ENCODE measurements at regions not wholly inside any gene's neighbourhood (a gene's known extent, or its start where the extent isn't known, plus 50 kb on each side); places are given as distances from the start of the nearest gene placed in this dataset.

- Histone ChIP-seq H3K4me1 (no peaks in the 10 kb centered on the region), H3K27me3 (no peaks in the 10 kb centered on the region), H3K9me3 (no peaks in the 10 kb centered on the region), H3K27ac (no peak overlapping the region), H3K36me3 (no peaks in the 10 kb centered on the region), H3K4me3 (no peak overlapping the region)
- intact Hi-C loops (cut with DNase I; ENCODE audit: low total_unique reads) = no loop called here
- DNase-seq (ENCODE audit: low spot score in 2 of 2) = no peak
- no peak for TF ChIP-seq POLR2AphosphoS5 (IDR thresholded peaks at IDR 0.05)
- TF ChIP-seq CTCF (IDR thresholded peaks at IDR 0.05) = no peak
- TF ChIP-seq POLR2A (IDR thresholded peaks at IDR 0.05) = no peak
Observed at GRCh38 chr16:48086422-48086821, 69.4 kb downstream of the ABCC12 start.

- intact Hi-C loops (cut with DNase I; ENCODE audit: low total_unique reads) = no loop called here
- H3K36me3 ChIP-seq = no peaks in the 10 kb centered on the region
- TF ChIP-seq POLR2A (IDR thresholded peaks at IDR 0.05) (no peak), POLR2AphosphoS5 (IDR thresholded peaks at IDR 0.05) (no peak), CTCF (IDR thresholded peaks at IDR 0.05) (no peak)
- H3K4me1 ChIP-seq = no peaks in the 10 kb centered on the region
- H3K9me3 ChIP-seq = no peaks in the 10 kb centered on the region
- H3K27me3 ChIP-seq = no peaks in the 10 kb centered on the region
- H3K27ac ChIP-seq = no peak overlapping the region
- DNase-seq (ENCODE audit: low spot score in 2 of 2) = no peak
- no peak overlapping the region for H3K4me3 ChIP-seq
Observed at GRCh38 chr16:48085729-48086128, 70.1 kb downstream of the ABCC12 start.

- intact Hi-C loops (cut with DNase I; ENCODE audit: low total_unique reads) = no loop called here
- Histone ChIP-seq H3K27me3 (no peaks in the 10 kb centered on the region), H3K4me3 (no peak overlapping the region), H3K4me1 (no peaks in the 10 kb centered on the region), H3K9me3 (no peaks in the 10 kb centered on the region), H3K36me3 (no peaks in the 10 kb centered on the region), H3K27ac (no peak overlapping the region)
- no peak for DNase-seq (ENCODE audit: low spot score in 2 of 2)
- TF ChIP-seq POLR2A (IDR thresholded peaks at IDR 0.05) (no peak), POLR2AphosphoS5 (IDR thresholded peaks at IDR 0.05) (no peak), CTCF (IDR thresholded peaks at IDR 0.05) (no peak)
Observed at GRCh38 chr16:48084826-48085225, 71.0 kb downstream of the ABCC12 start.

GRCh38 chr16:48082516-48082915, 73.3 kb downstream of the ABCC12 start:
- TF ChIP-seq CTCF (IDR thresholded peaks at IDR 0.05) = no peak
- no peak for TF ChIP-seq POLR2A (IDR thresholded peaks at IDR 0.05)
- no peak for TF ChIP-seq POLR2AphosphoS5 (IDR thresholded peaks at IDR 0.05)
- no peaks in the 10 kb centered on the region for H3K36me3 ChIP-seq
- H3K27me3 ChIP-seq = no peaks in the 10 kb centered on the region
- H3K4me1 ChIP-seq = no peaks in the 10 kb centered on the region
- H3K9me3 ChIP-seq = no peaks in the 10 kb centered on the region
- no peak for DNase-seq (ENCODE audit: low spot score in 2 of 2)
- H3K4me3 ChIP-seq = no peak overlapping the region
- intact Hi-C loops (cut with DNase I; ENCODE audit: low total_unique reads) = no loop called here
- no peak overlapping the region for H3K27ac ChIP-seq

GRCh38 chr16:48081656-48082055, 74.1 kb downstream of the ABCC12 start:
- Histone ChIP-seq H3K36me3 (no peaks in the 10 kb centered on the region), H3K9me3 (no peaks in the 10 kb centered on the region), H3K4me1 (no peaks in the 10 kb centered on the region), H3K27ac (no peak overlapping the region), H3K4me3 (no peak overlapping the region), H3K27me3 (no peaks in the 10 kb centered on the region)
- intact Hi-C loops (cut with DNase I; ENCODE audit: low total_unique reads) = no loop called here
- DNase-seq (ENCODE audit: low spot score in 2 of 2) = no peak
- no peak for TF ChIP-seq POLR2A (IDR thresholded peaks at IDR 0.05)
- no peak for TF ChIP-seq CTCF (IDR thresholded peaks at IDR 0.05)
- TF ChIP-seq POLR2AphosphoS5 (IDR thresholded peaks at IDR 0.05) = no peak
